MCF 10A (cell line): ENCODE measurements at regions not wholly inside any gene's neighbourhood (a gene's known extent, or its start where the extent isn't known, plus 50 kb on each side); places are given as distances from the start of the nearest gene placed in this dataset.

Source experiments
- BruUV-seq: library from RNA; stranded (reverse); fragments of 400-500 nt; replicated peaks from 2 replicates; lab custom pipeline; 2021; lab: Mats Ljungman, UMichigan
- CTCF ChIA-PET: fragments of 300-600 bp; sonication (Branson Sonifier 250); formaldehyde crosslinking; extraction: SDS; loops from one replicate; lab custom pipeline; 2021; ENCODE audit warnings: antibody characterized with exemption, inconsistent platforms; lab: Yijun Ruan, JAX
- POLR2A ChIA-PET: fragments of 300-600, 350-650 bp; sonication (Branson Sonifier 250); formaldehyde crosslinking; extraction: SDS; loops from one replicate; lab custom pipeline; 2020; ENCODE audit warnings: antibody characterized with exemption, inconsistent platforms; lab: Yijun Ruan, JAX
- DNase-seq: peaks from one replicate; pipeline ENCODE4 v3.0.0-alpha.2; 2018; ENCODE audit not compliant: unreplicated experiment
- H3K27ac Mint-ChIP-seq: one replicate; pipeline ENCODE4 v1.8.0; 2022; ENCODE audit warnings: mild to moderate bottlenecking, low read depth, mixed read lengths; ENCODE audit not compliant: unreplicated experiment
- H3K27me3 Mint-ChIP-seq: one replicate; pipeline ENCODE4 v1.8.0; 2022; ENCODE audit warnings: mixed read lengths; ENCODE audit not compliant: insufficient read depth, unreplicated experiment
- H3K36me3 Mint-ChIP-seq: one replicate; pipeline ENCODE4 v1.8.0; 2022; ENCODE audit warnings: mild to moderate bottlenecking, moderate library complexity, mixed read lengths; ENCODE audit not compliant: insufficient read depth, unreplicated experiment
- H3K4me1 Mint-ChIP-seq: one replicate; pipeline ENCODE4 v1.8.0; 2022; ENCODE audit warnings: mixed read lengths; ENCODE audit not compliant: insufficient read depth, unreplicated experiment
- H3K4me3 Mint-ChIP-seq: one replicate; pipeline ENCODE4 v1.8.0; 2022; ENCODE audit warnings: mild to moderate bottlenecking, moderate library complexity, mixed read lengths; ENCODE audit not compliant: unreplicated experiment
- H3K9me3 Mint-ChIP-seq: one replicate; pipeline ENCODE4 v1.8.0; 2022; ENCODE audit warnings: mixed read lengths; ENCODE audit not compliant: unreplicated experiment
- CTCF ChIP-seq: fragments of 200-600 bp; IDR thresholded peaks from one replicate; pipeline ENCODE4 v1.8.0; 2022; ENCODE audit warnings: antibody characterized with exemption, mild to moderate bottlenecking; ENCODE audit not compliant: unreplicated experiment
- intact Hi-C: fragments of 100-400 bp; cut with micrococcal nuclease; formaldehyde crosslinking; loops from 2 replicates; pipeline ENCODE4 v1.14.1; 2022

- H3K36me3 Mint-ChIP-seq = no peaks in the 10 kb centered on the region
- intact Hi-C loops = loop anchor here (5.0 kb wide), 1 partner anchor 407 kb away; no protein-coding TSS in a partner anchor
- H3K27me3 Mint-ChIP-seq = no peaks in the 10 kb centered on the region
- POLR2A ChIA-PET = interaction anchor here (0.6 kb wide), 1 partner anchor 977 kb away, joined by 4 read pairs; no protein-coding TSS in a partner anchor
- H3K9me3 Mint-ChIP-seq = no peaks in the 10 kb centered on the region
- TF ChIP-seq CTCF = no peak
- CTCF ChIA-PET = interaction anchor here (0.6 to 5.3 kb wide), 15 partner anchors 15 to 686 kb away, joined by 3 to 143 read pairs (median 7); no protein-coding TSS in a partner anchor
- DNase-seq = no peak
- H3K4me3 Mint-ChIP-seq = no peak overlapping the region
- no peaks in the 10 kb centered on the region for H3K4me1 Mint-ChIP-seq
- no TSS peak for BruUV-seq
- H3K27ac Mint-ChIP-seq = no peak overlapping the region
These were observed 81.9 kb upstream of the GREM2 start for GRCh38 chr1:240693844-240694243.

- intact Hi-C loops = loop anchor here (5.0 kb wide), 1 partner anchor 406 kb away; no protein-coding TSS in a partner anchor
- no peak overlapping the region for H3K27ac Mint-ChIP-seq
These were observed 81.1 kb upstream of the GREM2 start for GRCh38 chr1:240693036-240693435.

GRCh38 chr1:240691909-240692705, 80.2 kb upstream of the GREM2 start:
- BruUV-seq = no TSS peak
- ChIA-PET CTCF (interaction anchor here (0.6 to 5.3 kb wide), 97 partner anchors 8 to 1742 kb away, joined by 3 to 143 read pairs (median 4); partner anchors contain the start of gene GREM2), POLR2A (interaction anchor here (0.9 to 1.8 kb wide), 2 partner anchors 20 to 86 kb away, joined by 5 read pairs; no protein-coding TSS in a partner anchor)
- Mint-ChIP-seq H3K9me3 (no peaks in the 10 kb centered on the region), H3K27ac (no peak overlapping the region), H3K4me3 (no peak overlapping the region), H3K36me3 (no peaks in the 10 kb centered on the region), H3K27me3 (no peaks in the 10 kb centered on the region), H3K4me1 (no peaks in the 10 kb centered on the region)
- peak; percentile 71 for DNase-seq
- TF ChIP-seq CTCF = peak; percentile 98
- intact Hi-C loops = loop anchor here (1.0 to 5.0 kb wide), 6 partner anchors 84 to 665 kb away; no protein-coding TSS in a partner anchor

More at GRCh38 chr1:240693036-240693435, 81.1 kb upstream of the GREM2 start:
- no peak for DNase-seq
- Mint-ChIP-seq H3K9me3 (no peaks in the 10 kb centered on the region), H3K4me1 (no peaks in the 10 kb centered on the region), H3K36me3 (no peaks in the 10 kb centered on the region), H3K4me3 (no peak overlapping the region), H3K27me3 (no peaks in the 10 kb centered on the region)
- TF ChIP-seq CTCF = no peak
- CTCF ChIA-PET = interaction anchor here (0.5 to 5.3 kb wide), 50 partner anchors 10 to 1201 kb away, joined by 3 to 143 read pairs (median 5); partner anchors contain the start of gene GREM2
- POLR2A ChIA-PET = interaction anchor here (0.6 to 1.8 kb wide), 3 partner anchors 21 to 741 kb away, joined by 3 to 5 read pairs (median 3); no protein-coding TSS in a partner anchor
- no TSS peak for BruUV-seq

GRCh38 chr1:240691501-240691900, 79.5 kb upstream of the GREM2 start:
- H3K4me1 Mint-ChIP-seq = no peaks in the 10 kb centered on the region
- BruUV-seq = no TSS peak
- H3K27ac Mint-ChIP-seq = no peak overlapping the region
- no peaks in the 10 kb centered on the region for H3K27me3 Mint-ChIP-seq
- CTCF ChIA-PET = interaction anchor here (0.6 to 5.3 kb wide), 76 partner anchors 8 to 869 kb away, joined by 3 to 143 read pairs (median 5); partner anchors contain the start of gene GREM2
- H3K4me3 Mint-ChIP-seq = no peak overlapping the region
- no peak for TF ChIP-seq CTCF
- H3K9me3 Mint-ChIP-seq = no peaks in the 10 kb centered on the region
- POLR2A ChIA-PET = interaction anchor here (0.9 to 1.8 kb wide), 2 partner anchors 20 to 85 kb away, joined by 5 read pairs; no protein-coding TSS in a partner anchor
- intact Hi-C loops = loop anchor here (5.0 kb wide), 1 partner anchor 404 kb away; no protein-coding TSS in a partner anchor
- DNase-seq = no peak
- no peaks in the 10 kb centered on the region for H3K36me3 Mint-ChIP-seq
